LHCN-M2 (cell line): ENCODE measurements at regions not wholly inside any gene's neighbourhood (a gene's known extent, or its start where the extent isn't known, plus 50 kb on each side); places are given as distances from the start of the nearest gene placed in this dataset.

Source experiments
- DNase-seq: peaks from one replicate; pipeline ENCODE4 v3.0.0-alpha.2; 2012; ENCODE audit warnings: low read depth

- no peak for DNase-seq
These were observed 55.2 kb downstream of the IRX2 start for GRCh38 chr5:2696156-2696807.

- DNase-seq: no peak
These were observed 56.1 kb downstream of the IRX2 start for GRCh38 chr5:2695200-2695891.

GRCh38 chr5:2691530-2691929, 59.9 kb downstream of the IRX2 start:
- DNase-seq: no peak

DNA sequence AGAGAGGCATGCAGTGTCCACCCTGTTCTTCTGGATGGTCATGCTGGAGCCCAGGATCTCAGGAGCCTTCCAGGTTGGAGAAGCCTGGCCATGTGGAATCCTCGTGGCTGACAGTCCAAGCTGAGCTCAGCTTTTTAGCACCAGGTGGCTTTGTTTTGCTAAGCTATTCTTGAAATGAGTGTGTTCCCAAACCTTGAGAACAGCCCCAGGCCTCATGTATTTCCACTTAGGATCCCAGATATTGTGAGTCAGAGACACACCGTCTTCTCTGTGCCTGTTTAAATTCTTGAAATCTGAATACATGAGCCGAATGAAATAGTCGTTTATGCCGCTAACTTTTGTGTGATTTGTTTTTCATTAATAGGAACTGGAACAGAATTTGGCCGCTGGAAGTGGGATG, 61.2 kb downstream of the IRX2 start:
- no peak for DNase-seq

GRCh38 chr5:2688586-2688985, 62.9 kb downstream of the IRX2 start:
- no peak for DNase-seq

DNA sequence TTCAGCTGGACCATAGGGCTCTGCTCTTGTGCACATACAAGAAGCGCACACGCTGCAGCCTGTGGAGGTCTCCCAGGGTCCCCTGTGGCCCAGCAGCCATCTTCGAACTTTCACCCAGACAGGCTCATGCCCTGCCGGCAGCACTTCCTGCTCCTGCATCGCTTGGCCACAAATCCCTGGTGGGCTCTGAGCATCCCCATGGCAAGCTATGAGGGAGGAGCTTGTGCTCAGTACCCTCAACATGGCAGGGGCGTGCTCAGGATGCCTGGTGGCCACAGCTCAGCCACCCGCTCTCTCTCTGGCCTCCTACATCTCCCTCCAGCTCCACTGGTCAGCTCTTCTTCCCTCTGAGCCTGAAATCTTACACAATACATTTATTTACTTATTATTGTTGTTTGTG, 63.7 kb downstream of the IRX2 start:
- no peak for DNase-seq

DNA sequence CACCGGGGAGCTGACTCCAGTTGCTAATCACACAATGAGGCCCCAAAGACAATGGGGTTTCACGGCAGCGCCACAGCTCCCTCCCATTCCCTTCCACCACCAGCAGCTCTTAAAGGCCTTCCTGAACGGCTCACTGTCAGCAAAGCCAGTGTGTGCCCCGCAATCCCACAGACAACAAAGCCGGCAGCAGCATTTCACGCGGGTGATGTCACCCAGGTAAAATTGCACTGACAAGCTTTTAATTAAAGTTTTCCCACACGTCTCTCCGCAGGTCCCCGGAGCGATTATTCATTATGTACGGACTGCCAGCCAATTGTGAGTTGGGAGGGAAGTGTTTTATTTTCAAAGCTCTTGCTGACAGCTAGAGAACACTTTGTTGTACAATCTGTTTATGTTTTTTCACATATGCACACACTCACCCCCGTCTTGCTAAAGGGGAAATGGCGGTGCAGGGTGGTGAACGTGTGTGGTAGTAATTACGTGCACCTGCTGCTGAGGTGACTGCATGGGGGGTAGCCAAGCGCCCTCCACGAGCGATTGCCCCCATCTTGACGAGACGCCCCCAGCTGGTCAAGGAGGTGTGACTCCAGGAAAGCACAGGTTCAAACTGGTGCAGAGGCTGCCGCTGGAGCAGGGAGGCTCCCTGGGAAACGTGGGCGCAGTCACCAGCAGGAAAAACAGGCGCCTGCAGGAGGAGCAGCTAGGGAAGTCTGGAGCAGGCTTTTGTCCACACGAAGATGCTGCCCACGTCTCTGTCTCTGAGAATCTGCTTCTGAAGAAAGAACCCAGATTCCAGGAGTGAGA, 65.0 kb downstream of the IRX2 start:
- no peak for DNase-seq

- DNase-seq: no peak
These were observed 65.7 kb downstream of the IRX2 start for GRCh38 chr5:2685651-2686272.

DNA sequence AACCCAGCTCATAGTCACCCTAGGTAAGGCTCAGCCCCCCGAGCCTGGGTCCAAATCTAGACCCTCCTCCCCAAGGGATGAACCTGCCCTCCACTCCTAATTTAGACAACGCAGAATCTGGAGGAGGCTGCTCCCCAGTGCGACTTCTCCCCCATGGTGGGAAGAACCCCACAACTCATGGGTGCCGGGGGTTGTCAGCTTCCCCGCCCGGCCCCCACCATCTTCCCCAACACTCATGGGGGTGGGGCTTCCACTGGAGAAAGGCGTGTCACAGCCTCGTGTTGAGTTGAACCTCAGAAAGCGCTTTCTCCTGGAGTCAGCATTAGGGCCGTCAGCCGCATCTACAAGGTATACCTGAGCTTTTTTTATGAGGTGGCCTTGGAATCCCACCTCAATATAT, 66.9 kb downstream of the IRX2 start:
- DNase-seq: no peak

- DNase-seq: no peak
These were observed 67.8 kb downstream of the IRX2 start for GRCh38 chr5:2683720-2684119.

- DNase-seq: no peak
These were observed 70.0 kb downstream of the IRX2 start for GRCh38 chr5:2681476-2681875.

DNA sequence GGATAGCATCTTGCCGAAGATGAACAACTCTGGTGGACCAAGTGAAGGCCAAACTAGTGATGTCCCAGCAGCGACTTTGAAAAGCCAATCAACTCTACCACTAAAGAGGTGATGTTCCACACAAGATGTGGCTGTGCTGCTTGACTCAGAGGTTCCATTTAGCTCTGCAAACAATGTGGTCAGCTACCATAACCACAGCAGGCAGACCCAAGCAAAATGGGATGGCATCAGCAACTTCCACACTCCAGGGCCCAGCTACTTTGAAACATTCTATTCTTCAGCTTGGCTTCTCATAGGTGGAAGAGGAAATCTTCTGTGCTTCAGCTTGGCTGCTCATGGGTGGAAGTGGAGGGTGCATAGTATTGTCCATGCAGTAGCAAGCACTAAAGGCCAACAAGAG, 70.5 kb downstream of the IRX2 start:
- no peak for DNase-seq

DNA sequence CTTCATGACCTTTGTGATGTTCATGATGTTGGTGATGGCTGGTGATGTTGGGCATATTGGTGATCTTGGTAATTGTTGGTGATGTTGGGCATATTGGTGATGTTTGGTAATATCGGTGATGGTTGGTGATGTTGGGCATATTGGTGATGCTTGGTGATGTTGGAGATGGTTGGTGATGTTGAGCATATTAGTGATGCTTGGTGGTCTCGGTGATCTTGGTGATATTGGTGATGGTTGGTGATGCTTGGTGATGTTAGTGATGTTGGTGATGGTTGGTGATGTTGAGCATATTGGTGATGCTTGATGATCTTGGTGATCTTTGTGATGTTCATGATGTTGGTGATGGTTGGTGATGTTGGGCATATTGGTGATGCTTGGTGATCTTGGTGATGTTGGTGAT, 73.8 kb downstream of the IRX2 start:
- DNase-seq: no peak

- DNase-seq: no peak
These were observed 75.9 kb downstream of the IRX2 start for GRCh38 chr5:2675548-2675947.

GRCh38 chr5:2674456-2674855, 77.0 kb downstream of the IRX2 start:
- DNase-seq: no peak

- DNase-seq: no peak
These were observed 80.5 kb downstream of the IRX2 start for GRCh38 chr5:2670940-2671339.

GRCh38 chr5:2669913-2670312, 81.6 kb downstream of the IRX2 start:
- no peak for DNase-seq

DNA sequence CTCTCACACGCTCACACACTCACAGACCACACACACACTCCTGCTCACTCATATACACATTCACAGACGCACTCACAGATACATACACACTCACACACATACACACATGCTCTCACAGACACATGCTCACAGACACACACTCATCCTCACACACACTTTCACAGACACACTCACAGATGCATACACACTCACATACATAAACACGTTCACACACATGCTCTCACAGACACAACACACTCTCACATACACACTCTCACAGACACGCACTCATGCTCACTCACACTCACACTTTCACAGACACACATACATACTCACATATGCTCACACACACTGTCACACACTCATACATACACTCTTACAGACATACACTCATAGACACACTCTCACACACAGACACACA, 82.2 kb downstream of the IRX2 start:
- DNase-seq: no peak

- no peak for DNase-seq
These were observed 85.4 kb downstream of the IRX2 start for GRCh38 chr5:2666081-2666480.

- no peak for DNase-seq
These were observed 88.0 kb downstream of the IRX2 start for GRCh38 chr5:2663489-2663888.

- no peak for DNase-seq
These were observed 91.2 kb downstream of the IRX2 start for GRCh38 chr5:2660315-2660714.

- DNase-seq: no peak
These were observed 92.5 kb downstream of the IRX2 start for GRCh38 chr5:2658881-2659470.
